ENCODE measurements at regions not wholly inside any gene's neighbourhood (a gene's known extent, or its start where the extent isn't known, plus 50 kb on each side); places are given as distances from the start of the nearest gene placed in this dataset.

GRCh38 chr13:106139377-106139776 is 396.1 kb downstream of the EFNB2 start:
- TF ChIP-seq CTCF (conservative IDR thresholded peaks at IDR 0.05; ENCODE audit: low read length) (no peak), EZH2phosphoT487 (IDR thresholded peaks at IDR 0.05; ENCODE audit: borderline replicate concordance, low read depth, low read length) (no peak)

All from OCI-LY7 (cell line).